ENCODE measurements at regions not wholly inside any gene's neighbourhood (a gene's known extent, or its start where the extent isn't known, plus 50 kb on each side); places are given as distances from the start of the nearest gene placed in this dataset.

DNA sequence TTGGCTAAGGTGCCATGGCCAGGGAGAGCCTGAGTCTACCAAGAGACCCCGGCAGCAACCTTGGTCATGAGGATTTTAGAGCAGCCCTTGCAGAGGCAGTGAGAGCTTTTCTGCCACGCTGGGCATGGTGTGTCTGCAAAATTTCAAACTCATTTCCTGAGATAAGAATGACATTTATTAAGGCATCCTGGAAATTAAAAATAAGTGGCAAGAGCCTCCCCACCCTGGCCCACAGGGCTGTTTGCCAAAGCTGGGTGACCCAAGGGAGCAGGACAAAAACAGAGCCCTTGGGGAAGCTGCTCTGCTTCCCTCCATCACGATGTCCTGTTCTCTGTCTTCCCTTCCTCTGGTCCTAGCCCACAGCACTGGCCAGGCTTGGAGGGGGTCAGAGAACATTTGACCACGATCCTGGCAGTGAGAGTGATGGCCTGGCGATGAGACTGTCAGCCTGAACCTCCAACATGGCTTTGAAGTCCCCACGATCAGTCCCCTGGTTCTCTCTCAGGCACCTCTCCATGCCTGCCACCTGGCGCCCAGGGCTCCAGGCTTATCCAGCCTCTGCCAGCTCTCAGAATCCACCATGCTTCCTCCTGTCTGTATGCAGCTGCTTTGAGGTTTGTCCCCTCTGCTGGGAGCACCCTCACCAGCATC, 68.9 kb upstream of the RMDN2 start:
- in situ Hi-C loops (cut with HindIII; ENCODE audit: low pct_unique_long_range_greater_than_20kb, low sequenced_read_pairs): no loop called here
- Histone ChIP-seq H3K27me3 (ENCODE audit: control insufficient read depth, insufficient read depth, low read length) (no peaks in the 10 kb centered on the region), H3K4me3 (ENCODE audit: low read depth in 2 of 2, low read length in 2 of 2) (no peak overlapping the region), H3K27ac (ENCODE audit: low read length) (no peak overlapping the region), H3K4me1 (ENCODE audit: control insufficient read depth, insufficient read depth, low read length) (no peaks in the 10 kb centered on the region), H3K9me3 (ENCODE audit: control insufficient read depth, insufficient read depth, low read depth, low read length) (no peaks in the 10 kb centered on the region), H3K36me3 (ENCODE audit: control insufficient read depth, insufficient read depth, low read length) (no peaks in the 10 kb centered on the region)
- TF ChIP-seq POLR2AphosphoS5 (IDR thresholded peaks at IDR 0.05; ENCODE audit: low read depth, low read length): no peak
- TF ChIP-seq TCF7L2 (IDR thresholded peaks at IDR 0.05; ENCODE audit: low read depth, low read length): no peak
- no peak for TF ChIP-seq SIN3A (IDR thresholded peaks at IDR 0.05; ENCODE audit: borderline replicate concordance, insufficient read depth, low read depth, low read length)
- no peak for TF ChIP-seq CTCF (IDR thresholded peaks at IDR 0.05)
- TF ChIP-seq, protein P1, sequence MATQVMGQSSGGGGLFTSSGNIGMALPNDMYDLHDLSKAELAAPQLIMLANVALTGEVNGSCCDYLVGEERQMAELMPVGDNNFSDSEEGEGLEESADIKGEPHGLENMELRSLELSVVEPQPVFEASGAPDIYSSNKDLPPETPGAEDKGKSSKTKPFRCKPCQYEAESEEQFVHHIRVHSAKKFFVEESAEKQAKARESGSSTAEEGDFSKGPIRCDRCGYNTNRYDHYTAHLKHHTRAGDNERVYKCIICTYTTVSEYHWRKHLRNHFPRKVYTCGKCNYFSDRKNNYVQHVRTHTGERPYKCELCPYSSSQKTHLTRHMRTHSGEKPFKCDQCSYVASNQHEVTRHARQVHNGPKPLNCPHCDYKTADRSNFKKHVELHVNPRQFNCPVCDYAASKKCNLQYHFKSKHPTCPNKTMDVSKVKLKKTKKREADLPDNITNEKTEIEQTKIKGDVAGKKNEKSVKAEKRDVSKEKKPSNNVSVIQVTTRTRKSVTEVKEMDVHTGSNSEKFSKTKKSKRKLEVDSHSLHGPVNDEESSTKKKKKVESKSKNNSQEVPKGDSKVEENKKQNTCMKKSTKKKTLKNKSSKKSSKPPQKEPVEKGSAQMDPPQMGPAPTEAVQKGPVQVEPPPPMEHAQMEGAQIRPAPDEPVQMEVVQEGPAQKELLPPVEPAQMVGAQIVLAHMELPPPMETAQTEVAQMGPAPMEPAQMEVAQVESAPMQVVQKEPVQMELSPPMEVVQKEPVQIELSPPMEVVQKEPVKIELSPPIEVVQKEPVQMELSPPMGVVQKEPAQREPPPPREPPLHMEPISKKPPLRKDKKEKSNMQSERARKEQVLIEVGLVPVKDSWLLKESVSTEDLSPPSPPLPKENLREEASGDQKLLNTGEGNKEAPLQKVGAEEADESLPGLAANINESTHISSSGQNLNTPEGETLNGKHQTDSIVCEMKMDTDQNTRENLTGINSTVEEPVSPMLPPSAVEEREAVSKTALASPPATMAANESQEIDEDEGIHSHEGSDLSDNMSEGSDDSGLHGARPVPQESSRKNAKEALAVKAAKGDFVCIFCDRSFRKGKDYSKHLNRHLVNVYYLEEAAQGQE (IDR thresholded peaks at IDR 0.05; ENCODE audit: insufficient read depth in 1 of 2, low read depth in 2 of 2, low read length in 1 of 2): no peak
- ChIA-PET POLR2A (no interaction called here), CTCF (no interaction called here)
- no peak for DNase-seq (ENCODE audit: low read depth, low spot score)
- no peak for ATAC-seq
- intact Hi-C loops (cut with micrococcal nuclease; ENCODE audit: unreplicated experiment): no loop called here
- no TSS peak for BruUV-seq (replicated peaks)

GRCh38 chr2:37857575-37858399, 67.3 kb upstream of the RMDN2 start:
- H3K9me3 ChIP-seq (ENCODE audit: control insufficient read depth, insufficient read depth, low read depth, low read length): no peaks in the 10 kb centered on the region
- CTCF ChIA-PET: no interaction called here

More at GRCh38 chr2:37857575-37858399, 67.3 kb upstream of the RMDN2 start:
- no peak overlapping the region for H3K4me3 ChIP-seq (ENCODE audit: low read depth in 2 of 2, low read length in 2 of 2)
- POLR2A ChIA-PET: no interaction called here
- BruUV-seq (replicated peaks): no TSS peak
- TF ChIP-seq POLR2AphosphoS5 (IDR thresholded peaks at IDR 0.05; ENCODE audit: low read depth, low read length) (no peak), SIN3A (IDR thresholded peaks at IDR 0.05; ENCODE audit: borderline replicate concordance, insufficient read depth, low read depth, low read length) (no peak), TCF7L2 (IDR thresholded peaks at IDR 0.05; ENCODE audit: low read depth, low read length) (no peak), CTCF (IDR thresholded peaks at IDR 0.05) (no peak)
- TF ChIP-seq, protein P1 (IDR thresholded peaks at IDR 0.05; ENCODE audit: insufficient read depth in 1 of 2, low read depth in 2 of 2, low read length in 1 of 2): no peak
- DNase-seq (ENCODE audit: low read depth, low spot score) (no peak), ATAC-seq (no peak)
- no peaks in the 10 kb centered on the region for H3K4me1 ChIP-seq (ENCODE audit: control insufficient read depth, insufficient read depth, low read length)
- no peak overlapping the region for H3K27ac ChIP-seq (ENCODE audit: low read length)
- intact Hi-C loops (cut with micrococcal nuclease; ENCODE audit: unreplicated experiment): no loop called here
- no peaks in the 10 kb centered on the region for H3K36me3 ChIP-seq (ENCODE audit: control insufficient read depth, insufficient read depth, low read length)
- no peaks in the 10 kb centered on the region for H3K27me3 ChIP-seq (ENCODE audit: control insufficient read depth, insufficient read depth, low read length)
- in situ Hi-C loops (cut with HindIII; ENCODE audit: low pct_unique_long_range_greater_than_20kb, low sequenced_read_pairs): no loop called here
